PC-3 (cell line): ENCODE measurements at regions not wholly inside any gene's neighbourhood (a gene's known extent, or its start where the extent isn't known, plus 50 kb on each side); places are given as distances from the start of the nearest gene placed in this dataset.
"Not testable (repeated sequence)": the region's sequence is repeated elsewhere in the genome, so short reads cannot be mapped to it uniquely, and the experiment has no call there.

Experiments used
- ATAC-seq: fragments of 200-7000 bp; cut with Tn5 transposase; 2 replicates; pipeline ENCODE4 v1.9.1; 2020; ENCODE audit warnings: mild to moderate bottlenecking, moderate library complexity
- BruUV-seq: library from RNA; stranded (reverse); fragments of 400-500 nt; replicated peaks from 2 replicates; lab custom pipeline; 2021; lab: Mats Ljungman, UMichigan
- CTCF ChIA-PET: fragments of 300-600 bp; sonication (Branson Sonifier 250); formaldehyde crosslinking; loops from one replicate; lab custom pipeline; 2022; ENCODE audit warnings: antibody characterized with exemption; lab: Charles Lee
- POLR2A ChIA-PET: fragments of 300-600 bp; sonication (Branson Sonifier 250); formaldehyde crosslinking; loops from one replicate; lab custom pipeline; 2022; ENCODE audit warnings: antibody characterized with exemption; ENCODE audit not compliant: unreplicated experiment; lab: Charles Lee
- DNase-seq: peaks from one replicate; pipeline ENCODE4 v3.0.0-alpha.2; 2015
- H2AFZ ChIP-seq: fragments of 300-600 bp; sonication (generic); 2 replicates; pipeline ENCODE4 v1.6.0; 2016; ENCODE audit warnings: antibody characterized with exemption, low read length
- H3F3A ChIP-seq: fragments of 300-600 bp; sonication (generic); one replicate; pipeline ENCODE4 v1.6.0; 2017; ENCODE audit warnings: antibody characterized with exemption, low read length, control low read depth, mild to moderate bottlenecking; ENCODE audit not compliant: unreplicated experiment
- H3K27ac ChIP-seq: fragments of 300-600 bp; sonication (generic); 2 replicates; pipeline ENCODE4 v1.5.1; 2016; ENCODE audit warnings: mild to moderate bottlenecking, low read length
- H3K27me3 ChIP-seq: fragments of 300-600 bp; sonication (generic); 2 replicates; pipeline ENCODE4 v1.6.1; 2016; ENCODE audit warnings: low read length, mixed read lengths
- H3K36me3 ChIP-seq: fragments of 300-600 bp; sonication (generic); 2 replicates; pipeline ENCODE4 v1.6.1; 2016; ENCODE audit warnings: low read depth, mixed run types, low read length, mixed read lengths
- H3K4me1 ChIP-seq: fragments of 300-600 bp; sonication (generic); 2 replicates; pipeline ENCODE4 v1.5.1; 2016; ENCODE audit warnings: low read length; ENCODE audit not compliant: insufficient read depth
- H3K4me2 ChIP-seq: fragments of 300-600 bp; sonication (generic); 2 replicates; pipeline ENCODE4 v1.6.0; 2016; ENCODE audit warnings: low read length
- H3K4me3 ChIP-seq: fragments of 300-600 bp; sonication (generic); 2 replicates; pipeline ENCODE4 v1.5.1; 2016; ENCODE audit warnings: mild to moderate bottlenecking, low read length, mixed read lengths
- H3K79me2 ChIP-seq: fragments of 300-600 bp; sonication (generic); 2 replicates; pipeline ENCODE4 v1.6.1; 2017; ENCODE audit warnings: low read length, mixed read lengths
- H3K9ac ChIP-seq: fragments of 300-600 bp; sonication (generic); 2 replicates; pipeline ENCODE4 v1.6.0; 2016; ENCODE audit warnings: mild to moderate bottlenecking, low read length
- H3K9me2 ChIP-seq: fragments of 300-600 bp; sonication (generic); replicated peaks from 2 replicates; pipeline ENCODE4 v1.6.1; 2016; ENCODE audit warnings: mixed run types, low read length, mixed read lengths
- H3K9me3 ChIP-seq: fragments of 300-600 bp; sonication (generic); 2 replicates; pipeline ENCODE4 v1.6.1; 2016; ENCODE audit warnings: low read length, mixed read lengths
- H4K20me1 ChIP-seq: fragments of 300-600 bp; sonication (generic); 2 replicates; pipeline ENCODE4 v1.6.1; 2016; ENCODE audit warnings: low read length, mixed read lengths
- EZH2 ChIP-seq: fragments of 300-600 bp; sonication (generic); IDR thresholded peaks from one replicate; pipeline ENCODE4 v1.6.1; 2017; ENCODE audit warnings: antibody characterized with exemption, mild to moderate bottlenecking, low read length; ENCODE audit not compliant: unreplicated experiment
- EZH2phosphoT487 ChIP-seq: fragments of 300-600 bp; sonication (generic); IDR thresholded peaks from 2 replicates; pipeline ENCODE4 v1.6.1; 2018; ENCODE audit warnings: mild to moderate bottlenecking, antibody characterized with exemption, low read length, borderline replicate concordance
- intact Hi-C: fragments of 100-400 bp; cut with micrococcal nuclease; formaldehyde crosslinking; loops from 2 replicates; pipeline ENCODE4 v1.9.0; 2023
- TF ChIP-seq, protein P1 (sequence below): fragments of 300-600 bp; sonication (generic); conservative IDR thresholded peaks from 2 replicates; pipeline ENCODE4 v1.5.1; 2017; ENCODE audit warnings: antibody characterized with exemption, low read depth, mild to moderate bottlenecking, low read length

DNA sequence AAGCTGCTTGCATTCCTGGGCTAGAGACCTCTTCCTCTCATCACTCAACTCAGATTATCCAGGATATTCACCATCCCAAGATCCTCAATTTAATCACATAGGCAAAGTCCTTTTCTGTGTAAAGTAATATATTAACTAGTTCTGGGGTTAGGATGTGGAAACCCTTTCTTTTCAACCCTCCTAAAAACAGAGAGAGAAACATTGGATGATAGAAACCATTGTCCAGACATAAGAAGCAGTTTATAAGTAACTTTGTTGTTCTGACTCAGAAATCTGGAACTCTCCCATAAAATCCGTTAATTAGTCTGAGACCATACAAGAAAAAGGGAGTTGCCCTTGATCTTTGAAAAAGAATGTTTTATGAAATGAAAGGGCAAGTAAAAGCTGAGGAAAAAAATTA, 817.1 kb upstream of the CDH9 start:
- H4K20me1 ChIP-seq = no peaks in the 10 kb centered on the region
- DNase-seq (peak; percentile 37), ATAC-seq (peak; percentile 73)
- H3K4me2 ChIP-seq = no peak overlapping the region
- no peak overlapping the region for H3K9ac ChIP-seq
- no peak overlapping the region for H3K4me3 ChIP-seq
- BruUV-seq = no TSS peak
- H3K4me1 ChIP-seq = peaks cover 6% of the 10 kb centered on the region; the same call in 1 of the 2 replicates
- ChIA-PET CTCF (no interaction called here), POLR2A (no interaction called here)
- H3K27ac ChIP-seq = no peak overlapping the region
- no peaks in the 10 kb centered on the region for H3K9me3 ChIP-seq
- no peaks in the 10 kb centered on the region for H3K27me3 ChIP-seq
- no peaks in the 10 kb centered on the region for H3F3A ChIP-seq
- no peaks in the 10 kb centered on the region for H3K79me2 ChIP-seq
- TF ChIP-seq, protein P1, sequence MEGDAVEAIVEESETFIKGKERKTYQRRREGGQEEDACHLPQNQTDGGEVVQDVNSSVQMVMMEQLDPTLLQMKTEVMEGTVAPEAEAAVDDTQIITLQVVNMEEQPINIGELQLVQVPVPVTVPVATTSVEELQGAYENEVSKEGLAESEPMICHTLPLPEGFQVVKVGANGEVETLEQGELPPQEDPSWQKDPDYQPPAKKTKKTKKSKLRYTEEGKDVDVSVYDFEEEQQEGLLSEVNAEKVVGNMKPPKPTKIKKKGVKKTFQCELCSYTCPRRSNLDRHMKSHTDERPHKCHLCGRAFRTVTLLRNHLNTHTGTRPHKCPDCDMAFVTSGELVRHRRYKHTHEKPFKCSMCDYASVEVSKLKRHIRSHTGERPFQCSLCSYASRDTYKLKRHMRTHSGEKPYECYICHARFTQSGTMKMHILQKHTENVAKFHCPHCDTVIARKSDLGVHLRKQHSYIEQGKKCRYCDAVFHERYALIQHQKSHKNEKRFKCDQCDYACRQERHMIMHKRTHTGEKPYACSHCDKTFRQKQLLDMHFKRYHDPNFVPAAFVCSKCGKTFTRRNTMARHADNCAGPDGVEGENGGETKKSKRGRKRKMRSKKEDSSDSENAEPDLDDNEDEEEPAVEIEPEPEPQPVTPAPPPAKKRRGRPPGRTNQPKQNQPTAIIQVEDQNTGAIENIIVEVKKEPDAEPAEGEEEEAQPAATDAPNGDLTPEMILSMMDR = no peak
- TF ChIP-seq EZH2phosphoT487 (no peak), EZH2 (no peak)
- H3K36me3 ChIP-seq = no peaks in the 10 kb centered on the region
- intact Hi-C loops = loop anchor here (2.0 kb wide), 1 partner anchor 51 kb away; no protein-coding TSS in a partner anchor
- H3K9me2 ChIP-seq = no peaks in the 10 kb centered on the region
- no peak overlapping the region for H2AFZ ChIP-seq

DNA sequence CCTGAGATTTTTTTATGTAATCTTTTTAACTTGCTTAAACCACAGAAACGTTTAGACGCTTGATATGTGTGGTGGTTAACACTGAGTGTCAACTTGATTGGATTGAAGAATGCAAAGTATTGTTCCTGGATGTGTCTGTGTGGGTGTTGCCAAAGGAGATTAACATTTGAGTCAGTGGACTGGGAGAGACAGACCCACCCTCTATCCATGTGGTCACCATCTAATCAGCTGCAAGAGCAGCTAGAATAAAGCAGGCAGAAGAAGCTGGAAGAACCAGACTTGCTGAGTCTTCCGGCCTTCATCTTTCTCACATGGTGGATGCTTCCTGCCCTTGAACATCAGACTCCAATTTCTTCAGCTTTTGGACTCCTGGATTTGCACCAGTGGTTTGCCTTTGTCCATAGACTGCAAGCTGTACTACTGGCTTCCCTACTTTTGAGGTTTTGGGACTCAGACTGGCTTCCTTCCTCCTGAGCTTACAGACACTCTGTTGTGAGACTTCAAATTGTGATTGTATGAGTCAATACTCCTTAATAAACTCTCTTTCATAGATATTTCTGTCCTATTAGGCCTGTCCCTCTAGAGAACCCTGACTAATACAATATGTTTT, 816.0 kb upstream of the CDH9 start:
- Histone ChIP-seq H3K36me3 (no peaks in the 10 kb centered on the region), H3K9me3 (no peaks in the 10 kb centered on the region), H3K9ac (no peak overlapping the region), H3K4me3 (no peak overlapping the region), H3K27ac (no peak overlapping the region), H3K4me2 (no peak overlapping the region), H2AFZ (no peak overlapping the region), H3K27me3 (no peaks in the 10 kb centered on the region), H4K20me1 (no peaks in the 10 kb centered on the region), H3F3A (no peaks in the 10 kb centered on the region), H3K4me1 (peaks cover 6% of the 10 kb centered on the region; the same call in 1 of the 2 replicates), H3K9me2 (no peaks in the 10 kb centered on the region), H3K79me2 (no peaks in the 10 kb centered on the region)
- no peak for TF ChIP-seq EZH2
- no peak for TF ChIP-seq EZH2phosphoT487
- TF ChIP-seq, protein P1 = no peak
- no TSS peak for BruUV-seq
- DNase-seq (peak; percentile 39), ATAC-seq (peak; percentile 77)
- intact Hi-C loops = loop anchor here (2.0 kb wide), 1 partner anchor 52 kb away; no protein-coding TSS in a partner anchor
- ChIA-PET POLR2A (interaction anchor here (0.6 to 0.8 kb wide), 2 partner anchors 24 to 889 kb away, joined by 3 to 4 read pairs; no protein-coding TSS in a partner anchor), CTCF (no interaction called here)

DNA sequence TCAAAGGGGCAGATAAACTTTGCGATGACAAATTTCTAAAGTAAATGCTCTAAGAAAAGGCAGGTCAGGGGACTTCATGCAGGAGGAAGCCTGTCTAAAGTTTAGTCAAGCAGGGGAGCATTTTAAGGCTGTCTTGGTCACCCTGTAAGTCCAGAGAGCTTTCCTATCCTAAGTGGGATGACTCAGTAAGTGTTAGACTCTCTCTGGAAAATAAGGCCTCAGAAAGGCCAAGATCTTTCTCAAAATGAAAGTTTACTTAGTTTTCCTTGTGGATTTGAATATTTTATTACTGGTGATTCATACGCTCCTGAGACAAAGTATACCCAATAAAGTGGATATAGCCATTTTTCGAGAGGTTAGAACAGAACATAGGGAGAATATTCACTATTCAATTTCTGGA, 806.9 kb upstream of the CDH9 start:
- TF ChIP-seq EZH2 = no peak
- no peak for TF ChIP-seq EZH2phosphoT487
- TF ChIP-seq, protein P1 = no peak
- H2AFZ ChIP-seq = peak overlapping the region; percentile 14; the same call in 1 of the 2 replicates
- POLR2A ChIA-PET = no interaction called here

DNA sequence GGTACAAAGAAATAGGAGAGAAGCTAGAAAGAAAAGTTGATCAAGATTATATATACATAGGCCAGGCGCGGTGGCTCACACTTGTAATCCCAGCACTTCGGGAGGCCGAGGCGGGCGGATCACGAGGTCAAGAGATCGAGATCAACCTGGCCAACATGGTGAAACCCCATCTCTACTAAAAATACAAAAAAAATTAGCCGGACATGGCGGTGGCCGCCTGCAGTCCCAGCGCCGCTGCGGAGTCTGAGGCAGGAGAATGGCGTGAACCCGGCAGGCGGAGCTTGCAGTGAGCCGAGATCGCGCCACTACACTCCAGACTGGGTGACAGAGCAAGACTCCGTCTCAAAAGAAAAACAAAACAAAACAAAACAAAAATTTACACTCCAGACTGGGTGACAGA, 798.3 kb upstream of the CDH9 start:
- POLR2A ChIA-PET, H3K4me3 ChIP-seq, H3K36me3 ChIP-seq, H3K79me2 ChIP-seq, H3K9me3 ChIP-seq, H3K9me2 ChIP-seq, H3K4me2 ChIP-seq, BruUV-seq, H4K20me1 ChIP-seq, H3F3A ChIP-seq, ATAC-seq, CTCF ChIA-PET, H3K27me3 ChIP-seq, H3K4me1 ChIP-seq, H3K9ac ChIP-seq, DNase-seq, intact Hi-C loops, H2AFZ ChIP-seq, H3K27ac ChIP-seq: not testable (repeated sequence)

More for the DNA sequence above, 806.9 kb upstream of the CDH9 start:
- H3K9me2 ChIP-seq = no peaks in the 10 kb centered on the region
- no peak overlapping the region for H3K4me3 ChIP-seq
- peaks cover 10% of the 10 kb centered on the region for H3K4me1 ChIP-seq
- H3K27ac ChIP-seq = peak overlapping the region; percentile 43
- BruUV-seq = no TSS peak
- CTCF ChIA-PET = no interaction called here
- H3K9me3 ChIP-seq = no peaks in the 10 kb centered on the region
- no peaks in the 10 kb centered on the region for H3K27me3 ChIP-seq
- DNase-seq (peak; percentile 74), ATAC-seq (peak; percentile 98)
- no peaks in the 10 kb centered on the region for H3K36me3 ChIP-seq
- intact Hi-C loops = no loop called here
- no peaks in the 10 kb centered on the region for H3K79me2 ChIP-seq
- H3K9ac ChIP-seq = no peak overlapping the region
- H4K20me1 ChIP-seq = no peaks in the 10 kb centered on the region
- H3K4me2 ChIP-seq = 0 out of 2 replicates have a peak overlapping the region, but pooled peaks have one; percentile 5
- H3F3A ChIP-seq = no peaks in the 10 kb centered on the region
